GM12872 (cell line): ENCODE measurements at regions not wholly inside any gene's neighbourhood (a gene's known extent, or its start where the extent isn't known, plus 50 kb on each side); places are given as distances from the start of the nearest gene placed in this dataset.

ENCODE experiments used
- TF ChIP-seq, protein P1 (sequence below): IDR thresholded peaks from 3 replicates; pipeline ENCODE4 v1.5.1; 2011; ENCODE audit warnings: low read depth, mild to moderate bottlenecking, low read length, moderate library complexity; ENCODE audit not compliant: insufficient read depth

GRCh38 chr6:155795173-155795796, 339.6 kb upstream of the NOX3 start:
- TF ChIP-seq, protein P1, sequence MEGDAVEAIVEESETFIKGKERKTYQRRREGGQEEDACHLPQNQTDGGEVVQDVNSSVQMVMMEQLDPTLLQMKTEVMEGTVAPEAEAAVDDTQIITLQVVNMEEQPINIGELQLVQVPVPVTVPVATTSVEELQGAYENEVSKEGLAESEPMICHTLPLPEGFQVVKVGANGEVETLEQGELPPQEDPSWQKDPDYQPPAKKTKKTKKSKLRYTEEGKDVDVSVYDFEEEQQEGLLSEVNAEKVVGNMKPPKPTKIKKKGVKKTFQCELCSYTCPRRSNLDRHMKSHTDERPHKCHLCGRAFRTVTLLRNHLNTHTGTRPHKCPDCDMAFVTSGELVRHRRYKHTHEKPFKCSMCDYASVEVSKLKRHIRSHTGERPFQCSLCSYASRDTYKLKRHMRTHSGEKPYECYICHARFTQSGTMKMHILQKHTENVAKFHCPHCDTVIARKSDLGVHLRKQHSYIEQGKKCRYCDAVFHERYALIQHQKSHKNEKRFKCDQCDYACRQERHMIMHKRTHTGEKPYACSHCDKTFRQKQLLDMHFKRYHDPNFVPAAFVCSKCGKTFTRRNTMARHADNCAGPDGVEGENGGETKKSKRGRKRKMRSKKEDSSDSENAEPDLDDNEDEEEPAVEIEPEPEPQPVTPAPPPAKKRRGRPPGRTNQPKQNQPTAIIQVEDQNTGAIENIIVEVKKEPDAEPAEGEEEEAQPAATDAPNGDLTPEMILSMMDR, result no peak

DNA sequence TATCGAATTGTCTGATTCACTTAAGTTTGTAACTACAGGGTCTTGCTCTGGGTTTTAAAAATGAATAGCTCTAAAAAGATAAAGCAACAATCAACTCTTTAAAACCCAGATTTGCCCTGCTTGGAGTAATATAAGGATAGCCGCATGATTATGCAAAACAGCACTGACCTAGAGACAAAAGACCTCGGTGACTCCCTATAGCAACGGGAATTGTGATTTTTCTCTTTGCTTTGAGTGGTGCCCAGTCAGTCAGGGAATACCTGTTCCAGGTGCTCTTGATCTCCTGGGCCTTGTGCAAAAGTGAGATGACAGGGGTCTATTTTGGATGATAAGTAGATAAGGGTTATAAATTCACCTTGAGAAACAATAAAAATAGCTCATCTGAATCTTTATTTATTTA, 336.3 kb upstream of the NOX3 start:
- TF ChIP-seq, protein P1, result no peak

DNA sequence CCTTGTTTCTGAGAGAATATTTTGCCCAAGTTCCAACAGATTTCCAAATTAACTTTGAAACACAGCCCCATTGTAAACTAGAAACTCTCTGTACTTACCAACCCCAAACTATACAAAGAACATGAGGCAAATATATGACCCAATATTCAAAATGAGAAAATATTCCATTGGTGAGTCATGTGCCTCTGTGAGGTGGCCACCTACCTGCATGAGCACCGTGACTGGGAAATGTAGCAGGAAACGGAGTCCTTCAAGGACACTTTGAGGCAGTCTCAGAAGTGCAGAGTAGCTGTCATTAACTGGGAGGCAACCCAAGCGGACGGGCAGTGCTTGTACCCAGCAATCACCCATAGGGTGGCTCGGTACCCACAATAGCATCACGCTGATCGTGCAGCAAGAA, 335.5 kb upstream of the NOX3 start:
- TF ChIP-seq, protein P1, result no peak

DNA sequence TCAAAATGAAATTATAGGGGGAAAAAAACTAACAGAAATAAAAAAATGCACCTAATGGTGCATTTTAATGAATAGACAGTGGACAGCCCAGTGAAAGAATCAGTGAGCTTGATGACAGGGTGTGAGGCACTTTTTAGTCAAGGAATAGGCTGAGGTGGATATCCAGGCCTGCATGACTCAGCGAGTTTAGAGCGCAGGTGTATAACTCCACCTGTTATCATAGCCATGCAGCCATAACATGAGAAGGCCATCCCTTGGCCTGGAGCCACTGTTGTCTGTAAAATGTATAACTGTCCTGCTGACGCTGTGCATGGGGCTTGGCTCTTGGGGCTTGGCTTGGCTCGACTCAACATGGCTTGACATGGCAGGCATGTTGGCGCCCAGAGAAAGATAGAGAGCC, 331.5 kb upstream of the NOX3 start:
- TF ChIP-seq, protein P1, result no peak

DNA sequence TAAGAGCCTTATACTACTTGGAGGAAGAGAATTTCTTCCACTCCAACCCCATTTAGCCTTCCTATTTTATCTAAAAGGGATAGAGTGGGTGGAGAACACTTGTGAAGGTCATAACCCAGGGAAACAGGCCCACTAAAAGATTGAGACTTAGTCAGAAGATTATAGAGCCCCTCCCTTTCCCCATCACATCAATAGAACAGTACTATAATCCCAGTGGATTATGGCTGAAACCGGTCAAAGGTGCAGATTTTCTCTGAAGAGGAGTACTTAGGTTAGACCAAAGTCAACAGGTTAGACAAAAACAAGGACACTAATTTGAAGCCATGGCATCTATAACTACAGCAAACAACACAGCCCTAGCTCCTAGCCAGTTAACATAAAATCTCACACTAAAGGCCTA, 330.9 kb upstream of the NOX3 start:
- TF ChIP-seq, protein P1, result no peak

- TF ChIP-seq, protein P1, result no peak
These were observed 327.3 kb upstream of the NOX3 start for GRCh38 chr6:155782739-155783459.

- TF ChIP-seq, protein P1, result no peak
These were observed 326.7 kb upstream of the NOX3 start for GRCh38 chr6:155782320-155782731.
